Endothelial cell of umbilical vein (primary cell): ENCODE measurements at regions not wholly inside any gene's neighbourhood (a gene's known extent, or its start where the extent isn't known, plus 50 kb on each side); places are given as distances from the start of the nearest gene placed in this dataset.
"Not testable (repeated sequence)": the region's sequence is repeated elsewhere in the genome, so short reads cannot be mapped to it uniquely, and the experiment has no call there.

Experiments used
- BruUV-seq: library from RNA; stranded (reverse); fragments of 400-500 nt; replicated peaks from 2 replicates; lab custom pipeline; 2021; lab: Mats Ljungman, UMichigan
- CTCF ChIA-PET: fragments of 300-600, 350-600 bp; sonication (Branson Sonifier 250); formaldehyde crosslinking; loops from one replicate; lab custom pipeline; 2021; ENCODE audit warnings: antibody characterized with exemption, inconsistent platforms; lab: Charles Lee
- POLR2A ChIA-PET: fragments of 300-600, 350-600 bp; sonication (Branson Sonifier 250); formaldehyde crosslinking; loops from one replicate; lab custom pipeline; 2021; ENCODE audit warnings: antibody characterized with exemption, inconsistent platforms; lab: Charles Lee
- DNase-seq: peaks from one replicate; pipeline ENCODE4 v3.0.0-alpha.2; 2011; ENCODE audit warnings: low read depth, low spot score
- FAIRE-seq: peaks from 2 replicates; lab custom pipeline; 2011; peaks lifted over from hg19 to GRCh38; lab: Jason Lieb, UNC
- H2AFZ ChIP-seq: 2 replicates; pipeline ENCODE4 v1.6.0; 2012; ENCODE audit warnings: low read depth, low read length, control low read depth, inconsistent platforms
- H3K27ac ChIP-seq: 2 replicates; pipeline ENCODE4 v1.5.1; 2011; ENCODE audit warnings: low read depth, mild to moderate bottlenecking, control low read depth, low read length, moderate library complexity; ENCODE audit not compliant: insufficient read depth
- H3K27me3 ChIP-seq, 2 experiments: 2 replicates each; pipeline versions ENCODE4 v1.6.0 to v1.6.1; 2011; ENCODE audit warnings: low read length in 2 of 2, mixed read lengths in 1 of 2; ENCODE audit not compliant: control insufficient read depth in 2 of 2, insufficient read depth in 2 of 2
- H3K36me3 ChIP-seq, 2 experiments: 2 replicates in 1 of 2; 3 replicates in 1 of 2; pipeline ENCODE4 v1.5.1; 2011; ENCODE audit warnings: low read length in 2 of 2, mild to moderate bottlenecking in 1 of 2, moderate library complexity in 1 of 2; ENCODE audit not compliant: control insufficient read depth in 2 of 2, insufficient read depth in 2 of 2; ENCODE audit errors: extremely low read depth in 1 of 2
- H3K4me1 ChIP-seq: 3 replicates; pipeline ENCODE4 v1.5.1; 2011; ENCODE audit warnings: mild to moderate bottlenecking, low read length; ENCODE audit not compliant: control insufficient read depth, insufficient read depth; ENCODE audit errors: extremely low read depth
- H3K4me2 ChIP-seq: 2 replicates; pipeline ENCODE4 v1.6.1; 2011; ENCODE audit warnings: low read length, control low read depth, mixed read lengths; ENCODE audit not compliant: insufficient read depth
- H3K4me3 ChIP-seq, 3 experiments: fragments of 200-600 bp in 1 of 3; sonication (generic), shearing (Covaris generic) in 1 of 3; replicated peaks in 1 of 3; 2 replicates each; pipeline ENCODE4 v1.5.1; 2011 to 2016; ENCODE audit warnings: control low read depth in 3 of 3, low read length in 3 of 3, mild to moderate bottlenecking in 2 of 3, inconsistent platforms in 1 of 3, low read depth in 1 of 3, moderate library complexity in 1 of 3; ENCODE audit not compliant: insufficient read depth in 1 of 3
- H3K79me2 ChIP-seq: 2 replicates; pipeline ENCODE4 v1.6.0; 2012; ENCODE audit warnings: low read length, inconsistent platforms; ENCODE audit not compliant: control insufficient read depth, insufficient read depth
- H3K9ac ChIP-seq: replicated peaks from 2 replicates; pipeline ENCODE3; 2011; ENCODE audit warnings: low read length, control low read depth; ENCODE audit not compliant: insufficient read depth; ENCODE audit errors: extremely low read depth
- H3K9me1 ChIP-seq: replicated peaks from 3 replicates; pipeline ENCODE4 v1.6.0; 2011; ENCODE audit warnings: mild to moderate bottlenecking, low read length; ENCODE audit not compliant: control insufficient read depth, insufficient read depth; ENCODE audit errors: extremely low read depth
- H3K9me3 ChIP-seq: replicated peaks from 2 replicates; pipeline ENCODE4 v1.5.1; 2012; ENCODE audit warnings: low read length, inconsistent platforms; ENCODE audit not compliant: control insufficient read depth, insufficient read depth
- H4K20me1 ChIP-seq: replicated peaks from 2 replicates; pipeline ENCODE3; 2011; ENCODE audit warnings: mild to moderate bottlenecking, low read length; ENCODE audit not compliant: control insufficient read depth, insufficient read depth; ENCODE audit errors: extremely low read depth
- CTCF ChIP-seq, 2 donors: IDR thresholded peaks; 1 replicate in 1 of 2; 2 replicates in 1 of 2; pipeline ENCODE4 v1.5.1; 2011; ENCODE audit warnings: low read length in 2 of 2, mild to moderate bottlenecking in 2 of 2, moderate library complexity in 2 of 2, control low read depth in 1 of 2, inconsistent platforms in 1 of 2, low read depth in 1 of 2; ENCODE audit not compliant: insufficient read depth in 1 of 2; ENCODE audit errors: extremely low read depth in 1 of 2
- EZH2 ChIP-seq: IDR thresholded peaks from 2 replicates; pipeline ENCODE4 v1.6.1; 2012; ENCODE audit warnings: borderline replicate concordance, low read depth, mild to moderate bottlenecking, moderate library complexity, low read length, inconsistent platforms; ENCODE audit not compliant: severe bottlenecking
- FOS ChIP-seq: IDR thresholded peaks from 2 replicates; pipeline ENCODE4 v1.6.1; 2011; ENCODE audit warnings: mild to moderate bottlenecking, low read length, moderate library complexity, borderline replicate concordance; ENCODE audit not compliant: insufficient read depth
- GATA2 ChIP-seq: IDR thresholded peaks from 2 replicates; pipeline ENCODE4 v1.7.0; 2011; ENCODE audit warnings: low read depth, mild to moderate bottlenecking, moderate library complexity, mixed read lengths, low read length; ENCODE audit not compliant: insufficient read length, insufficient read depth
- JUN ChIP-seq: IDR thresholded peaks from 2 replicates; pipeline ENCODE4 v1.6.1; 2011; ENCODE audit warnings: borderline replicate concordance, low read depth; ENCODE audit not compliant: insufficient read length, insufficient read depth
- MAX ChIP-seq: IDR thresholded peaks from 2 replicates; pipeline ENCODE4 v1.6.1; 2011; ENCODE audit not compliant: insufficient read depth, insufficient read length
- MYC ChIP-seq: IDR thresholded peaks from one replicate; pipeline ENCODE4 v1.6.1; 2011; ENCODE audit warnings: mild to moderate bottlenecking, low read depth, low read length
- POLR2A ChIP-seq: IDR thresholded peaks from 2 replicates; pipeline ENCODE4 v1.6.1; 2012; ENCODE audit warnings: low read depth, mild to moderate bottlenecking, control low read depth, low read length
- POLR2AphosphoS5 ChIP-seq: IDR thresholded peaks from 2 replicates; pipeline ENCODE4 v1.6.1; 2012; ENCODE audit warnings: low read depth, mild to moderate bottlenecking, control low read depth, low read length, moderate library complexity; ENCODE audit not compliant: insufficient read depth
- dilution Hi-C: fragments of 300-500 bp; cut with MboI; formaldehyde crosslinking; loops from one replicate; pipeline ENCODE4 v1.15.0; 2019; ENCODE audit warnings: low sequenced_read_pairs; ENCODE audit not compliant: extremely low pct_ligation_motif_present
- intact Hi-C: fragments of 100-400 bp; cut with micrococcal nuclease; formaldehyde crosslinking; loops from one replicate; pipeline ENCODE4 v1.10.0; 2022

GRCh38 chr2:123791684-123792083 is 233.4 kb upstream of the CNTNAP5 start:
- H3K27ac ChIP-seq, result no peak overlapping the region
- dilution Hi-C loops, result no loop called here
- DNase-seq (no peak), FAIRE-seq (no peak)
- no TSS peak for BruUV-seq
- H3K4me2 ChIP-seq, result no peak overlapping the region
- H3K9ac ChIP-seq, result no peak overlapping the region
- intact Hi-C loops, result no loop called here
- no peak for TF ChIP-seq MAX
- no peak for TF ChIP-seq EZH2
- no peak for TF ChIP-seq GATA2
- TF ChIP-seq JUN, result no peak
- no peak for TF ChIP-seq CTCF (IDR thresholded peaks at IDR 0.05; ENCODE audit: extremely low read depth in 1 of 2, insufficient read depth in 1 of 2, low read depth in 1 of 2, low read length in 2 of 2)
- no peak for TF ChIP-seq POLR2AphosphoS5
- TF ChIP-seq POLR2A, result no peak
- no peak for TF ChIP-seq FOS
- no peak for TF ChIP-seq MYC
- H3K4me1 ChIP-seq, result no peaks in the 10 kb centered on the region
- ChIA-PET CTCF (no interaction called here), POLR2A (no interaction called here)
- H2AFZ ChIP-seq, result no peak overlapping the region
- no peaks in the 10 kb centered on the region for H3K9me1 ChIP-seq
- H3K79me2 ChIP-seq, result no peaks in the 10 kb centered on the region
- no peaks in the 10 kb centered on the region for H4K20me1 ChIP-seq
- H3K27me3 ChIP-seq, result no peaks in the 10 kb centered on the region
- H3K4me3 ChIP-seq, result no peak overlapping the region
- no peaks in the 10 kb centered on the region for H3K9me3 ChIP-seq
- H3K36me3 ChIP-seq, result no peaks in the 10 kb centered on the region

GRCh38 chr2:123804126-123804525 is 221.0 kb upstream of the CNTNAP5 start:
- intact Hi-C loops, CTCF ChIA-PET, FAIRE-seq, H3K4me2 ChIP-seq, H4K20me1 ChIP-seq, dilution Hi-C loops, H3K4me1 ChIP-seq, H3K79me2 ChIP-seq, BruUV-seq, H3K9ac ChIP-seq, H3K27ac ChIP-seq, H3K9me3 ChIP-seq, DNase-seq, H3K27me3 ChIP-seq, H3K4me3 ChIP-seq, H2AFZ ChIP-seq, POLR2A ChIA-PET, H3K9me1 ChIP-seq, H3K36me3 ChIP-seq: not testable (repeated sequence)

- intact Hi-C loops, H3K27me3 ChIP-seq, H3K9me3 ChIP-seq, dilution Hi-C loops, H3K27ac ChIP-seq, H3K4me1 ChIP-seq, DNase-seq, FAIRE-seq, BruUV-seq, H3K79me2 ChIP-seq, H3K36me3 ChIP-seq, H3K4me2 ChIP-seq, H4K20me1 ChIP-seq, H3K9ac ChIP-seq, POLR2A ChIA-PET, H3K9me1 ChIP-seq, CTCF ChIA-PET, H3K4me3 ChIP-seq, H2AFZ ChIP-seq: not testable (repeated sequence)
These were observed 219.3 kb upstream of the CNTNAP5 start for GRCh38 chr2:123805746-123806145.
